Omental fat pad (tissue), 3 donors: ENCODE measurements at regions not wholly inside any gene's neighbourhood (a gene's known extent, or its start where the extent isn't known, plus 50 kb on each side); places are given as distances from the start of the nearest gene placed in this dataset.

Experiments used
- ATAC-seq: fragments of 150-250 bp; one replicate; pipeline ENCODE4 v1.9.1; 2016; ENCODE audit warnings: mild to moderate bottlenecking, moderate library complexity; ENCODE audit not compliant: low FRiP score
- DNase-seq: peaks from one replicate; pipeline ENCODE4 v3.0.0-alpha.2; 2019; ENCODE audit warnings: low spot score
- CTCF ChIP-seq, 3 donors: fragments of 450-650 bp; IDR thresholded peaks; one replicate each; pipeline ENCODE4 v1.5.1; 2016 to 2017; ENCODE audit warnings: antibody characterized with exemption in 3 of 3, mild to moderate bottlenecking in 3 of 3, moderate library complexity in 2 of 3

- TF ChIP-seq CTCF (IDR thresholded peaks at IDR 0.05): no peak
- ATAC-seq (no peak), DNase-seq (no peak)
These were observed 151.4 kb upstream of the FSTL4 start for GRCh38 chr5:133763744-133764143.

- TF ChIP-seq CTCF (IDR thresholded peaks at IDR 0.05): no peak
- ATAC-seq (no peak), DNase-seq (no peak)
These were observed 149.3 kb upstream of the FSTL4 start for GRCh38 chr5:133761632-133762031.

DNA sequence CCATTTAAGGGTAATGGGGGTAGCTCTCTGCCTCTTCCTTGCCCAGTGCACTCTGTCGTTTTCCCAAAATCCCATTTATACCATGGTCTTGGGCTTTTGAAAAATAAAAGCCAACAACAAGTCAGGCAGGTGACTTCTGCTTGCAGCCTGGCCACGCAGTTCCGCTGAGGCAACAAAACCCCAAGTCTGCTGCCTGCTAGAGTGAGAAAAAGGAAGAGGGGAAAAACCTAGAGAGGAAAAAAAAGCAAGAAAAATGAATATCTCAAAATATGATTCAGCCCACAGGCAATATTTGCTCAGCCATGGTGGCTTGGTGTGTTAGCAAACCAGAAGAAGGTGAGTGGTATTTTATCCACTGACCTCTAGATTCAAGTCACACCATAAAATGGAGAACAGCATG, 148.2 kb upstream of the FSTL4 start:
- no peak for DNase-seq
- ATAC-seq: no peak
- no peak for TF ChIP-seq CTCF (IDR thresholded peaks at IDR 0.05)

- no peak for DNase-seq
These were observed 146.3 kb upstream of the FSTL4 start for GRCh38 chr5:133758641-133759040.

DNA sequence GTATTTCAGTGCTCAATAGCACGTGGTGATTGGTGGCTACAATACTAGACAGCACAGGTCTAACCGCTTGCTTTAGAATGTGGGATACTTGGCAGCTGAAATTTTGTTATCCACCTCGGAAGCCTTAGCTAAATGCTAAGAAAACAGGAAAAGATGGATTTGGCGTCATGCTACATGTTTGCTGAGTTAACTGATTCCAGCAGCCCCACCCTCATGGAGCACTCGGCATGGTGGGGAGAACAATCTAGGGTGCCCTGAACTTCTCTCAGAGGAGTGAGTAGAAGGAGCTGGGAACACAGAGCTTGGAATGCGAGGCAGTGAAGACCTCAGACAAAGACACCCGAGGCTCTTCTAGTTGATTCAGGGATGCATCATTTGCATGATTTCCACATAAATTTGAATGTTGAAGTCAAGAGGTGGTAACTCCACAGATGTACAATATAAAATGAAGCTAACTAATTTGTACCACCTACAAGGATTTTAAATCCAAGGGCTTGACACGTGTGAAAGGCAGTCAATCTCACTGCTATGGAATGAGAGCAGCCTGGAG, 145.1 kb upstream of the FSTL4 start:
- DNase-seq (no peak), ATAC-seq (no peak)
- no peak for TF ChIP-seq CTCF (IDR thresholded peaks at IDR 0.05)

More at GRCh38 chr5:133758641-133759040, 146.3 kb upstream of the FSTL4 start:
- no peak for TF ChIP-seq CTCF (IDR thresholded peaks at IDR 0.05)
- no peak for ATAC-seq

DNA sequence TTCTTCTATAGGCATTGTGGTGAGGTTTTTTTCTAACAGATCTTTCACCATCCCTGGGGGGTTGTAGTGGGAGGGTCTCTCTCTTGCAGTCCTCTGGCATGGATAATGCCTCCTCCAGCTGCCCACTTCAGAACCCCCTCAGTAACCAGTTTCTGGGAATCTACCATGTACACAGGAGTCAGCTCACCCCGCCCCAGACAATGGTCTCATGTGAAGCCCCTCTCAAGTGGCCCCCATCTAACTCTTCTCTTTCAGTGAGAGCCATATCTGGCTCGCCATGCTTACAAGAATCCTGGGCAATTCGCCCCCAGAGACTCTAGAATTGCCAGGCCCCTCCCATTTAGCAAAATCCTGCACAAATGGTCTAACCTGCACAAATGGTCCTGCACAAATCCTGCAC, 144.4 kb upstream of the FSTL4 start:
- DNase-seq: no peak
- no peak for ATAC-seq
- TF ChIP-seq CTCF (IDR thresholded peaks at IDR 0.05): no peak

- no peak for TF ChIP-seq CTCF (IDR thresholded peaks at IDR 0.05)
- ATAC-seq: no peak
- DNase-seq: no peak
These were observed 143.7 kb upstream of the FSTL4 start for GRCh38 chr5:133756036-133756435.
